K562 (cell line): ENCODE measurements at regions not wholly inside any gene's neighbourhood (a gene's known extent, or its start where the extent isn't known, plus 50 kb on each side); places are given as distances from the start of the nearest gene placed in this dataset.

Experiments
- ATF3 ChIP-seq, 2 experiments: fragments of 450-650 bp in 1 of 2; sonication (generic) in 1 of 2; formaldehyde crosslinking in 1 of 2; IDR thresholded peaks in 1 of 2; conservative IDR thresholded peaks in 1 of 2; 2 replicates each; pipeline versions ENCODE4 v1.6.1 to v1.8.1; 2016 to 2023; ENCODE audit warnings: mild to moderate bottlenecking in 2 of 2, moderate library complexity in 2 of 2, inconsistent platforms in 1 of 2, missing genetic modification reagents in 1 of 2
- CREB1 ChIP-seq, 2 experiments: sonication (generic) in 1 of 2; formaldehyde crosslinking in 1 of 2; IDR thresholded peaks; 2 replicates each; pipeline versions ENCODE4 v1.6.1 to v1.8.0; 2012 to 2022; ENCODE audit warnings: inconsistent platforms in 1 of 2, mild to moderate bottlenecking in 1 of 2, missing genetic modification reagents in 1 of 2, moderate library complexity in 1 of 2
- CTBP1 ChIP-seq: fragments of 450-650 bp; IDR thresholded peaks from 2 replicates; pipeline ENCODE4 v1.6.1; 2016; ENCODE audit warnings: borderline replicate concordance
- CTCF ChIP-seq, 3 experiments: IDR thresholded peaks in 2 of 3; conservative IDR thresholded peaks in 1 of 3; 2 replicates each; pipeline ENCODE4 v1.5.1; 2011 to 2012; ENCODE audit warnings: low read length in 3 of 3, mild to moderate bottlenecking in 3 of 3, control low read depth in 2 of 3, improper control_type of control experiment in 1 of 3, inconsistent platforms in 1 of 3, low read depth in 1 of 3, mixed read lengths in 1 of 3, moderate library complexity in 1 of 3; ENCODE audit not compliant: insufficient read depth in 2 of 3
- KLF16 ChIP-seq: IDR thresholded peaks from 2 replicates; pipeline ENCODE4 v1.6.1; 2016; ENCODE audit warnings: antibody characterized with exemption
- L3MBTL2 ChIP-seq: fragments of 450-650 bp; IDR thresholded peaks from 2 replicates; pipeline ENCODE4 v1.6.1; 2016; ENCODE audit warnings: mild to moderate bottlenecking, moderate library complexity
- POLR2A ChIP-seq: fragments of 450-650 bp; conservative IDR thresholded peaks from 2 replicates; pipeline ENCODE4 v1.6.1; 2016
- SIX5 ChIP-seq, 2 experiments: IDR thresholded peaks; 2 replicates each; pipeline ENCODE4 v1.6.1; 2011; ENCODE audit warnings: low read length in 2 of 2, borderline replicate concordance in 1 of 2, low read depth in 1 of 2, mild to moderate bottlenecking in 1 of 2, moderate library complexity in 1 of 2; ENCODE audit not compliant: insufficient read depth in 1 of 2
- SRSF3 ChIP-seq: fragments of 200-400 bp; formaldehyde crosslinking; IDR thresholded peaks from 2 replicates; pipeline ENCODE4 v1.6.1; 2016; ENCODE audit warnings: mild to moderate bottlenecking, low read length, moderate library complexity; ENCODE audit not compliant: insufficient read depth
- TCF15 ChIP-seq: fragments of 250-450 bp; sonication (Bioruptor Pico); IDR thresholded peaks from 2 replicates; pipeline ENCODE4 v1.8.0; 2022; ENCODE audit warnings: moderate library complexity, mild to moderate bottlenecking, inconsistent platforms
- TF ChIP-seq, protein P1 (sequence below): fragments of 150-350 bp; conservative IDR thresholded peaks from 2 replicates; pipeline ENCODE4 v1.6.1; 2014; ENCODE audit warnings: low read length

- TF ChIP-seq POLR2A, result no peak
- no peak for TF ChIP-seq KLF16
- TF ChIP-seq CTBP1, result no peak
- TF ChIP-seq TCF15 (CRISPR knock-in tag), result no peak
- TF ChIP-seq CREB1 (IDR thresholded peaks at IDR 0.05), result no peak
- no peak for TF ChIP-seq CREB1 (CRISPR knock-in tag; IDR thresholded peaks at IDR 0.05)
- TF ChIP-seq CTCF (IDR thresholded peaks at IDR 0.05 in 2 of 3, conservative IDR thresholded peaks at IDR 0.05 in 1 of 3; ENCODE audit: insufficient read depth in 2 of 3, low read depth in 1 of 3, low read length in 3 of 3), result no peak
- no peak for TF ChIP-seq ATF3 (IDR thresholded peaks at IDR 0.05)
- no peak for TF ChIP-seq ATF3 (CRISPR knock-in tag; conservative IDR thresholded peaks at IDR 0.05)
- no peak for TF ChIP-seq L3MBTL2
- TF ChIP-seq SIX5 (IDR thresholded peaks at IDR 0.05; ENCODE audit: borderline replicate concordance in 1 of 2, insufficient read depth in 1 of 2, low read depth in 1 of 2, low read length in 2 of 2), result no peak
- no peak for TF ChIP-seq SRSF3
- TF ChIP-seq, protein P1, sequence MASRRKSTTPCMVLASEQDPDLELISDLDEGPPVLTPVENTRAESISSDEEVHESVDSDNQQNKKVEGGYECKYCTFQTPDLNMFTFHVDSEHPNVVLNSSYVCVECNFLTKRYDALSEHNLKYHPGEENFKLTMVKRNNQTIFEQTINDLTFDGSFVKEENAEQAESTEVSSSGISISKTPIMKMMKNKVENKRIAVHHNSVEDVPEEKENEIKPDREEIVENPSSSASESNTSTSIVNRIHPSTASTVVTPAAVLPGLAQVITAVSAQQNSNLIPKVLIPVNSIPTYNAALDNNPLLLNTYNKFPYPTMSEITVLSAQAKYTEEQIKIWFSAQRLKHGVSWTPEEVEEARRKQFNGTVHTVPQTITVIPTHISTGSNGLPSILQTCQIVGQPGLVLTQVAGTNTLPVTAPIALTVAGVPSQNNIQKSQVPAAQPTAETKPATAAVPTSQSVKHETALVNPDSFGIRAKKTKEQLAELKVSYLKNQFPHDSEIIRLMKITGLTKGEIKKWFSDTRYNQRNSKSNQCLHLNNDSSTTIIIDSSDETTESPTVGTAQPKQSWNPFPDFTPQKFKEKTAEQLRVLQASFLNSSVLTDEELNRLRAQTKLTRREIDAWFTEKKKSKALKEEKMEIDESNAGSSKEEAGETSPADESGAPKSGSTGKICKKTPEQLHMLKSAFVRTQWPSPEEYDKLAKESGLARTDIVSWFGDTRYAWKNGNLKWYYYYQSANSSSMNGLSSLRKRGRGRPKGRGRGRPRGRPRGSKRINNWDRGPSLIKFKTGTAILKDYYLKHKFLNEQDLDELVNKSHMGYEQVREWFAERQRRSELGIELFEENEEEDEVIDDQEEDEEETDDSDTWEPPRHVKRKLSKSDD, result no peak
These were observed 679.7 kb upstream of the SOX9 start for GRCh38 chr17:71441098-71441497.
